Stimulated activated CD4-positive, alpha-beta T cell treated with anti-CD3 and anti-CD28 coated beads, TNF-alpha, amount 100 ng/mL, for 24 hours (primary cell): ENCODE measurements at regions not wholly inside any gene's neighbourhood (a gene's known extent, or its start where the extent isn't known, plus 50 kb on each side); places are given as distances from the start of the nearest gene placed in this dataset.
"Not testable (repeated sequence)": the region's sequence is repeated elsewhere in the genome, so short reads cannot be mapped to it uniquely, and the experiment has no call there.

Experiments used
- DNase-seq, 3 experiments: peaks; one replicate each; pipeline ENCODE4 v3.0.0-alpha.2; 2020; ENCODE audit warnings: low read depth in 3 of 3

DNA sequence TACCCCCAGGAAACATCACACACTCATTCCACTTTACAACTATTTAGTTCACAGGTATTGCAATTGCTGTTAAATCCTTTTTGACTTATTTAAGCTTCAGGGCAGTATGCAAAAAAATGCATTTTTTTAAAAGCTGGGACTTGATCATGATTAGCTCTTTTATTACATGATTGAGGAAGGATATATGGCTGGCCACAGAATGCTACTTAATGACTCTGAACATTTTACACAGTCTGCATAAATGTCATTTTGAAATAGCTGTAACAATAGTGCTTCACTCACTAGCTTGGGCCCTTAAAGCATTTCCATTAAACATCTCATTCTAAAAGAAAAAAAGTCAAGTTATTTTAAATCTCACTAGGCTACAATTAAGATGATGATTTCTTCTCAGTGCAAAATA, 429.7 kb downstream of the FRK start:
- no peak for DNase-seq

- DNase-seq: no peak
Measured at GRCh38 chr6:115630424-115631024, 430.2 kb downstream of the FRK start.

GRCh38 chr6:115629415-115629814, 431.3 kb downstream of the FRK start:
- no peak for DNase-seq

- no peak for DNase-seq
Measured at GRCh38 chr6:115618256-115618655, 442.4 kb downstream of the FRK start.

DNA sequence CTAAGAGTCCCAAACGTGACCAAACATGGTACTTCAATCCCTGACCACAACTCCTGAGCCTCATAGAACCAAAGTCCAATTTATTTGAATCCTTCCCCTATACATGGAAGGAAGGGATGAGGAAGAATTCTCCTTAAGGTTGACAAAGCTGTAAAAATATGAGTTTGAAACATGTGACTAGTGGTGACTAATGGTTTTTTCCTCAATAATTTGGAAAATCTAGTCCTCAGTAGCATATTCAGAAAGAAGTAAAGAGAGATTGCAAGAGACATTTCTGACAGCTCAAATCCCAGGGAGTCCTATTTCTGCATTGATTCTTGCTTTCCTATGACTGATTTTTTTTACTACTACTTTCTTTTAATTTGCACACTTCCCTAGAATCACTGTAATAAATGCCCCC, 443.7 kb downstream of the FRK start:
- no peak for DNase-seq

DNA sequence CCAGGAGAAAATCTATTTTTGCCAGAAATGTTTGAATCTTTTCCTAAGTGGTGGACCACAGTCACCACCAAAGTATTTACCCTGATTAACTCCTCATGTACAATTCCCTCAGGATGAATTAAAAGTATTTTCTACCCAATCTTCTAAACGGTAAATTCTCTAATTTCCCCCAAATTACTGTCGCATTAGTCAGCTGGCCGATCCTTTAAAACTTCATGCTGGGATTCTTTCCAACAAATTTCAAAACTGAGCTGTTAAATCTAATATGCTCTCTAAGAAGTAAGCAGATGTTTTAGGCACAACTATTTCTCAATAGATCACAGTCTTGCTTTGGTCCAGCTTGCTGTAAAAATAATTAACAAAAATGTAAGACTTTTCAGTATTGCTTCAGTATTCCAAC, 447.2 kb downstream of the FRK start:
- DNase-seq: no peak

GRCh38 chr6:115612796-115613479, 447.8 kb downstream of the FRK start:
- no peak for DNase-seq

DNA sequence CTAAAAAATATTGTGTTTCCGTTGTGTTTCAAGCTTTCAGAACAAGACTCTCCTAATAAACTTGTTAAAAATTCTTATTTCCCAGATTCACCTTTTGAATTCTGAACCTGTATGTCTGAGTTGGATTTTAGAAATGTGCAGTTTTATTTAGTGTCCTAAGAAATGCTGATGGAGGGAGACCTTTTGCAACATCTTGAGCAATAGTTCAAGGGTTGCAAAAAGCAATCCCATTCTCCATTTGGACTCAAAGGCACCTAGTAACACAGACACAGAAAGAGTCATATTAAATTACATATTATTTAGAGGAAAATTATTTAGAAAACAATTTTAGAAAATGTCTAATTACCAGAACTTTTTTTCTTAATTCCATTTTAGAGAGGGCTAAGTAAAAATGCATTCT, 448.5 kb downstream of the FRK start:
- no peak for DNase-seq

DNA sequence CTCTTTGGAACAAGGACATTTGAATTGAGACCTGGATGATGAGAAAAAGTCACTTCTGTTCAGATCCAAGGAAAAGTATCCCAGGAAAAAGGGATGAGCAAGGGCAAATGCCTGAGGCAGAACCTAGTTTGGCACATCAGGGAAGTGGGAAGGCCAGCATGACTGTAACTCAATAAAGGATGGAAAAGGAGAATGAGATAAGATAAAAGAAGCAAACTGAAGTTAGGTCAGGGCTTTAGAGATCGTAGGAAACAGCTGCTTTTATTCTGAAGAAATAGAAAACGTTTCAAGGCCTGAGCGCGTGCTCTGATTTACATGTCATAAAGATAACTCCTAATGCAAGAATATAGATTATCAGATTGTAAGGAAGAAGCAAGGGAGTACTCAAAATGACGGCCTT, 450.0 kb downstream of the FRK start:
- DNase-seq: no peak

- DNase-seq: no peak
Measured at GRCh38 chr6:115609111-115609510, 451.6 kb downstream of the FRK start.

DNA sequence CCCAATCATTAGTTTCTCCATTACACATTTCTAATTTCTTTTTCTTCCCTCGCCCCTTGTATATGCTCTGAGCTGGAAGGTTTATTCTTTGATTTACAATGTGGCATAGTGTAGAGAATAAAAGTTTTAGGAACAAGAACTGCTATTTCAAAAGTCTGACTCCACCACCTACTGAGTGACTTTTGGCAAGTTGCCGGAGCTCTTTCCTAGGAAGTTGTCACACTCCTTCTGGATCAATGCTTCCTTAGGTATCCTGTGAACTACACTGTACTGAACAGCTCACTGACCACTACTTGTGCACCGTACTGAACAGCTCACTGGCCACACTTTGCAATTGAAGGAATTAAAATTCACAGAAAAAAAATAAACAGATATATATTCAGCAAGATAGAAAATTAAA, 458.2 kb downstream of the FRK start:
- DNase-seq: no peak

DNA sequence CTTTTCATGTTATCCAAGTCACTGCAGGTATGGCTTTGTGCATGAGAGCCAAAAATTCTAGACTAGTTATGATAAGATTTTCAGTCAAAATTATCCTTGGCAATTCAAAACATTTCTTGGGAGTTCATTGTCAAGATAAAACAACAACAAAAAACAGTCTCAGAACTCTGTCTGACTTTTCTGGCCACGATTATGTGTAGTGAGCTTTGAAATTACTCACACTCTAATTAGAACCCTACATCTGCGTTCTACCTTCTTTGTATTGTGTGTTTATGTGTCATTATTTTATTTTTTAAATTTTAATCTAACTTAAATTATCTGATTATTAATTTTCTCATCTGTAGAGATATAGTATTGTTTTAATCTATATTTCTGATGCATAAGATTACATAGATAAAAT, 459.2 kb downstream of the FRK start:
- DNase-seq: no peak

GRCh38 chr6:115601064-115601463, 459.6 kb downstream of the FRK start:
- no peak for DNase-seq

GRCh38 chr6:115594891-115595290, 465.8 kb downstream of the FRK start:
- DNase-seq: no peak

GRCh38 chr6:115592025-115592424, 468.7 kb downstream of the FRK start:
- DNase-seq: no peak

- DNase-seq: not testable (repeated sequence)
Measured at GRCh38 chr6:115589072-115589471, 471.6 kb downstream of the FRK start.

- DNase-seq: no peak
Measured at GRCh38 chr6:115583290-115583689, 477.4 kb downstream of the FRK start.

DNA sequence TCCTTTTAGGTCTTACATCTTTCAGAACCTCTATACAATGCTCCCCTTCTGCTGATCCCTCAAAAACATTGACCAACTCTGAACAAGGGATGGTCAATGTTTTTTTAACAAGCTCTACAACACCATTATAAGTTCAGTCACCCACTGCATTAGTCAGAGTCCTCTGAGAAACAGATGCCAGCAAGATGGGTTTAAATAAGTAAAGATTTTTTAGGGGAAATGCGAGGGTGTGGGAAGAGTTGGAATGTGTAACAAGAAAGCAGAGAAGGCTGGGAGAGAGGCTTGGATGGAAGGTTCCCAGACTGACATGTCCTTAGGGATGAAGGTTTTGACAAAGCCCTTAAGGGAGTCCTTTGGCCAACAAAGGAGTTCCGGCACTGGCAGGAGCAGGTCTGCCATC, 478.3 kb downstream of the FRK start:
- no peak for DNase-seq

GRCh38 chr6:115579565-115579964, 481.1 kb downstream of the FRK start:
- DNase-seq: not testable (repeated sequence)

GRCh38 chr6:115577270-115577669, 483.4 kb downstream of the FRK start:
- DNase-seq: no peak

DNA sequence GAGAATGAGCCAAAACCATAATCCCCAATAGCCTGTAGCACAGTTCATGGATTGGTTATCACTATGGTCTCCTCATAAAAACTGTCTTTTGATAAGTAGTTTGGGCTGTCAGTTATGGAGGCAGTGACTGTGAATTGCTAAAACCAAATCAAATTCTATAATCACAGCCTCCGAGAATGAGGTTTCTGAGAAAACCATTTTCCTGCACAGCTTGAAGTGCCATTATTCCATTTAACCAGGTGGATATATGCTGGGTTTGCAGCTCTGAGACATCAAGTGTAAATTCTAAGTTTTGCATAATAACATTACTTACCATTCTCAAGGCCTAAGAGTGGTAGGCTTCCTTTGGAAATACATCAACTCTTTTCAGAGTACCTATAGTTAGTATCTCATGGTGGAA, 485.4 kb downstream of the FRK start:
- no peak for DNase-seq

DNA sequence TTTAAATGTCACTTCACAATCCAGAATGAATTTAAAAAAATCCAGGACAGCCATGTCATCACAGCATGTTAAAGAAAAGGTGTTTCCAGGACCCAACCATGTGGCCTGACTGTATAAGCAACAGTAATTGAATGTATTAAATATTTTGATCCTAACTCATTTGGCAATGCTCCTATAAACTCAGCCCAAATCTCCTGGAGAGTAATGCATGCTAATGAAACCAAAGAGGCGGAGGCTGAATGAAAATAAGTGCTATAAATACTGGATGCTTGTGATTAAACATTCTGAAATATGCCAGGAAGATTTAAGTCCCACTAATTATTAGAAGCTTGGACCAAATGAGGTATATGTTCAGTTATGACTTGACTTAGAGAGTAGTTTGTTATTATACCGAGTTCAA, 486.8 kb downstream of the FRK start:
- no peak for DNase-seq

GRCh38 chr6:115570331-115570730, 490.4 kb downstream of the FRK start:
- DNase-seq: no peak

GRCh38 chr6:115554060-115554459, 506.6 kb downstream of the FRK start:
- DNase-seq: no peak
